Type B pancreatic cell (in vitro differentiated cells): ENCODE measurements at regions not wholly inside any gene's neighbourhood (a gene's known extent, or its start where the extent isn't known, plus 50 kb on each side); places are given as distances from the start of the nearest gene placed in this dataset.
"Not testable (repeated sequence)": the region's sequence is repeated elsewhere in the genome, so short reads cannot be mapped to it uniquely, and the experiment has no call there.

Experiments
- DNase-seq: peaks from one replicate; pipeline ENCODE4 v3.0.0; 2021; ENCODE audit warnings: mixed read lengths; ENCODE audit not compliant: unreplicated experiment; ENCODE audit errors: extremely low spot score
- H3K27ac Mint-ChIP-seq: 2 replicates; pipeline ENCODE4 v1.8.0; 2021; ENCODE audit warnings: mild to moderate bottlenecking, mixed read lengths
- H3K27me3 Mint-ChIP-seq: 2 replicates; pipeline ENCODE4 v1.8.0; 2021; ENCODE audit warnings: mixed read lengths
- H3K36me3 Mint-ChIP-seq: 2 replicates; pipeline ENCODE4 v1.8.0; 2021; ENCODE audit warnings: mixed read lengths
- H3K4me1 Mint-ChIP-seq: one replicate; pipeline ENCODE4 v1.8.0; 2021; ENCODE audit warnings: mixed read lengths; ENCODE audit not compliant: unreplicated experiment
- H3K4me3 Mint-ChIP-seq: 2 replicates; pipeline ENCODE4 v1.8.0; 2021; ENCODE audit warnings: mild to moderate bottlenecking, mixed read lengths
- H3K9me3 Mint-ChIP-seq: 2 replicates; pipeline ENCODE4 v1.8.0; 2021; ENCODE audit warnings: mixed read lengths
- TF ChIP-seq, protein P1 (sequence below): fragments of 200-600 bp; sonication (generic); conservative IDR thresholded peaks from 2 replicates; pipeline ENCODE4 v1.5.0; 2021; ENCODE audit warnings: antibody characterized with exemption, mild to moderate bottlenecking

DNA sequence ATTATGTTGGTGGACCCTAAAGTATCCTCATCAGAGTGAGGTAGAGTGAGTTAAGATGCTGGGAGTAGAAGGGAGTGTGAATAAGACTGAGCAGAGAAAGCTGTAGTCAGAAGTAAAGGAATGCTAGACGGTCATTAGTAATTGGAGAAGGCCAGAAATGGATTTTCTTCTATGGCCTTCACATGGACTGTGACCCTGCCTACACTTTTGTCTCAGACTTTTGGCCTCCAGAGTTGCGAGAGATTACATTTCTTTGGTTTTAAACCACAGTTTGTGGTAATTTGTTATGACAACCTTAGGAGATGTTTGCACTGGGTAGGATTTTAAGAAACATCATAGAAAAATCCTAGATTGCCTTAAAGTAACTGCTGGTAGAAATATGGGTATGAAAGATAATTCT, 1267.7 kb upstream of the TMEFF2 start:
- DNase-seq = no peak
- Mint-ChIP-seq H3K27me3 (no peaks in the 10 kb centered on the region), H3K4me3 (no peak overlapping the region), H3K36me3 (no peaks in the 10 kb centered on the region), H3K9me3 (no peaks in the 10 kb centered on the region), H3K4me1 (no peaks in the 10 kb centered on the region), H3K27ac (no peak overlapping the region)
- TF ChIP-seq, protein P1, sequence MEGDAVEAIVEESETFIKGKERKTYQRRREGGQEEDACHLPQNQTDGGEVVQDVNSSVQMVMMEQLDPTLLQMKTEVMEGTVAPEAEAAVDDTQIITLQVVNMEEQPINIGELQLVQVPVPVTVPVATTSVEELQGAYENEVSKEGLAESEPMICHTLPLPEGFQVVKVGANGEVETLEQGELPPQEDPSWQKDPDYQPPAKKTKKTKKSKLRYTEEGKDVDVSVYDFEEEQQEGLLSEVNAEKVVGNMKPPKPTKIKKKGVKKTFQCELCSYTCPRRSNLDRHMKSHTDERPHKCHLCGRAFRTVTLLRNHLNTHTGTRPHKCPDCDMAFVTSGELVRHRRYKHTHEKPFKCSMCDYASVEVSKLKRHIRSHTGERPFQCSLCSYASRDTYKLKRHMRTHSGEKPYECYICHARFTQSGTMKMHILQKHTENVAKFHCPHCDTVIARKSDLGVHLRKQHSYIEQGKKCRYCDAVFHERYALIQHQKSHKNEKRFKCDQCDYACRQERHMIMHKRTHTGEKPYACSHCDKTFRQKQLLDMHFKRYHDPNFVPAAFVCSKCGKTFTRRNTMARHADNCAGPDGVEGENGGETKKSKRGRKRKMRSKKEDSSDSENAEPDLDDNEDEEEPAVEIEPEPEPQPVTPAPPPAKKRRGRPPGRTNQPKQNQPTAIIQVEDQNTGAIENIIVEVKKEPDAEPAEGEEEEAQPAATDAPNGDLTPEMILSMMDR = no peak

DNA sequence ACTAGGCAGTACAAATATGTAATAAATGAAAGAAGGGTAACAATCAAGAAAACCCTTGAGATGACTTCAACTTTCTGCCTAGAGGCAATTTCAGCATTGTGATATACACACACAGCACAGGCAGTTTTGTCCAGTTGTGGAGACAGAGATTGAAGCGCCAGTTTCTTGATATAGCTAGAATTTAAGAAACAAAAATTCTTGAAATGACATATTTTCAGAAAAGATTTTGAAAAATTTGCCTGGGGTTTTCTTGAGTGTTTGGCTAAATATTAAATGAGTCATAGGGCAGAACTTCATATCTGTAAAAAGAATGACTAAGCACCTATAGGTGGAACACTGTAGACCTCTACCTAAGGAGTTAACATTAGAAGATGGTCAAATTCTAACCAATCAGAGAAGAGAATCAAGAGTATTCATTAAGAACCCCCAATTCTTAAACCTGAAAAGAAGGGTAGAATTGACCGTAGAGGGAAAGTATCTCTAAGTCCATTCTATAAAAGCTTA, 1266.8 kb upstream of the TMEFF2 start:
- no peak for DNase-seq
- Mint-ChIP-seq H3K36me3 (no peaks in the 10 kb centered on the region), H3K27ac (no peak overlapping the region), H3K9me3 (no peaks in the 10 kb centered on the region), H3K4me1 (no peaks in the 10 kb centered on the region), H3K27me3 (no peaks in the 10 kb centered on the region), H3K4me3 (no peak overlapping the region)
- TF ChIP-seq, protein P1 = no peak

DNA sequence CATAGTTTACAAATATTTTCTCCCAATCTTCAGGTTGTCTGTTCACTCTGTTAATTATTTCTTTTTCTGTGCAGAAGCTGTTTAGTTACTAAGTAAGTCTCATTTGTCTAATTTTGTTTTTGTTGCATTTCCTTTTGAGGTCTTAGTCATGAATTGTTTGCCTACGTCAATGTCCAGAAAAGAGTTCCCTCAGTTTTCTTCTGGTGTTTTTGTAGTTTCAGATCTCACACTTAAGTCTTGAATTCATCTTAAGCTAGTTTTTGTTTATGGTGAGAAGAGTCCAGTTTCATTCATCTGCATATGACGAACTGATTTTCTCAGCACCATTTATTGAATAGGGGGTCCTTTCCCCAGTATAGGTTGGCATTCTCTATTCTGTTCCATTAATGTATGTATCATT, 1252.2 kb upstream of the TMEFF2 start:
- TF ChIP-seq, protein P1 = no peak
- Mint-ChIP-seq H3K36me3 (no peaks in the 10 kb centered on the region), H3K4me3 (no peak overlapping the region), H3K27me3 (no peaks in the 10 kb centered on the region), H3K4me1 (no peaks in the 10 kb centered on the region), H3K27ac (no peak overlapping the region), H3K9me3 (no peaks in the 10 kb centered on the region)
- DNase-seq = no peak

DNA sequence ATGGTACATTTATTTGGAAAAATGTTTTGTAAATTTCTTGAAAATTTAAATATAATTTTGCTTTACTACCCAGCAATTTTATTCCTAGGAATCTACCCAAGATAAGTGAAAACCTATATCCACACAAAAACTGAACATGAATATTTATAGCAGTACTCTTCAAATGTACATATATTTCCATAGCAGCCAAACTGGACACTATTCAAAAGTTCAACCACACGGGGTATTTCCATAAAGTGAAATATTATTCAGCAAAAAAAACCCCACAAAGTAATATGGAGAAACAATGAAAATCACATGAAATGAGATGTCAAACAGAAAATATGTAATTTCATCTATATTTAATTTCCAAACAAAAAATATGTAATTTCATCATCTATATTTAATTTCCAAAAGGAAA, 1247.6 kb upstream of the TMEFF2 start:
- no peaks in the 10 kb centered on the region for H3K36me3 Mint-ChIP-seq
- H3K27me3 Mint-ChIP-seq = no peaks in the 10 kb centered on the region
- DNase-seq = no peak
- no peak overlapping the region for H3K4me3 Mint-ChIP-seq
- H3K4me1 Mint-ChIP-seq = no peaks in the 10 kb centered on the region
- H3K9me3 Mint-ChIP-seq = no peaks in the 10 kb centered on the region
- no peak overlapping the region for H3K27ac Mint-ChIP-seq
- TF ChIP-seq, protein P1 = no peak

DNA sequence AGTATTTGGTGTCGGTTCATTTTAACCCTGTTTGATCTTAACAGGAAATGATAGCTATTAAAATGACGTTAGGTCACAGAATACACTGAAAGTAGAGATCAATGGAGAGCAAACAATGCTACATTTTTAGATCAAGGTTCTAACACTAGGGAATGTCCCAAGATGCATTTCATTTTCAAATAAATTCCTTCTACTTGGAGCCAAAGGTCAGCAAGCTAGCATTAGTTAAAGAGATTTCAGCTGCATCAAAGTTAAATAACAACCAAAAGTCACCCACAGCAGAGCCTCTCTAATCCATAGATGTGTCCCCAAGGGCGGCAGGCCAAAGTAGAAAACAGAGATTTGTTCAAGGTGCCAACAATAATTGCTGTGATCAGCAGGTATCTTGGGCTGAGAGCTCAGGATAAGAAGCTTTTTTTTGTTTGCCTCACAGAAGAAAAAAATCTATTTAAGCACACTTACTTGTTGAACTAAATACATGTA, 1233.6 kb upstream of the TMEFF2 start:
- H3K27ac Mint-ChIP-seq = peak overlapping the region; percentile 30
- TF ChIP-seq, protein P1 = no peak
- H3K36me3 Mint-ChIP-seq = no peaks in the 10 kb centered on the region
- no peak overlapping the region for H3K4me3 Mint-ChIP-seq
- H3K9me3 Mint-ChIP-seq = no peaks in the 10 kb centered on the region
- no peaks in the 10 kb centered on the region for H3K27me3 Mint-ChIP-seq
- no peak for DNase-seq
- peaks cover 9% of the 10 kb centered on the region for H3K4me1 Mint-ChIP-seq

DNA sequence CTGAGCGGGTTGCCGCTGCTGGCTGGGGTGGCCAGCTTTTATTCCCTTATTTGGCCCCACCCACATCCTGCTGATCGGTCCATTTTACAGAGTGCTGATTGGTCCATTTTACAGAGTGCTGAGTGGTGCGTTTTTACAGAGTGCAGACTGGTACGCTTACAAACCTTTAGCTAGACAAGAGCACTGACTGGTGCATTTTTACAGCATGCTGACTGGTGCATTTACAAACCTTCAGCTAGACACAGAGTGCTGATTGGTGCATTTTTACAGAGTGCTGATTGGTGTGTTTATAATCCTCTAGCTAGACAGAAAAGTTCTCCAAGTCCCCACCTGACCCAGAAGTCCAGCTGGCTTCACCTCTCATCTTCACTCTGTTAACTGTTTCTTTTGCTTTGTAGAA, 1217.6 kb upstream of the TMEFF2 start:
- H3K4me3 Mint-ChIP-seq, H3K9me3 Mint-ChIP-seq: not testable (repeated sequence)

More for the DNA sequence above, 1217.6 kb upstream of the TMEFF2 start:
- H3K27ac Mint-ChIP-seq, H3K36me3 Mint-ChIP-seq, H3K27me3 Mint-ChIP-seq, H3K4me1 Mint-ChIP-seq, DNase-seq: not testable (repeated sequence)
